H9 (cell line): ENCODE measurements at regions not wholly inside any gene's neighbourhood (a gene's known extent, or its start where the extent isn't known, plus 50 kb on each side); places are given as distances from the start of the nearest gene placed in this dataset.

Experiments
- DNase-seq: peaks from one replicate; pipeline ENCODE4 v3.0.0-alpha.2; 2017
- H2AFZ ChIP-seq: one replicate; pipeline ENCODE4 v1.6.1; 2013; ENCODE audit warnings: mild to moderate bottlenecking, low read length, control low read depth, moderate library complexity
- H2AK5ac ChIP-seq: 2 replicates; pipeline ENCODE4 v1.6.1; 2013; ENCODE audit warnings: low read length, control low read depth, mixed read lengths; ENCODE audit not compliant: insufficient read length
- H2BK120ac ChIP-seq: one replicate; pipeline ENCODE4 v1.6.1; 2013; ENCODE audit warnings: low read depth, mild to moderate bottlenecking, low read length, control low read depth, inconsistent platforms; ENCODE audit not compliant: poor library complexity, severe bottlenecking
- H2BK12ac ChIP-seq: 2 replicates; pipeline ENCODE4 v1.6.1; 2013; ENCODE audit warnings: low read length, control low read depth, mixed read lengths, low read depth; ENCODE audit not compliant: insufficient read length
- H2BK15ac ChIP-seq: 2 replicates; pipeline ENCODE4 v1.6.1; 2013; ENCODE audit warnings: low read depth, low read length, control low read depth
- H2BK20ac ChIP-seq: one replicate; pipeline ENCODE4 v1.6.1; 2013; ENCODE audit warnings: low read depth, mild to moderate bottlenecking, low read length, control low read depth, inconsistent platforms; ENCODE audit not compliant: poor library complexity, severe bottlenecking
- H2BK5ac ChIP-seq: 2 replicates; pipeline ENCODE4 v1.6.1; 2013; ENCODE audit warnings: low read length, control low read depth, mixed read lengths; ENCODE audit not compliant: insufficient read length
- H3K14ac ChIP-seq: 2 replicates; pipeline ENCODE4 v1.6.1; 2013; ENCODE audit warnings: low read length, control low read depth; ENCODE audit not compliant: insufficient read depth
- H3K18ac ChIP-seq: 2 replicates; pipeline ENCODE4 v1.6.1; 2013; ENCODE audit warnings: low read depth, mild to moderate bottlenecking, mixed read lengths, low read length, control low read depth; ENCODE audit not compliant: insufficient read length
- H3K23ac ChIP-seq: 2 replicates; pipeline ENCODE4 v1.6.1; 2013; ENCODE audit warnings: low read length, control low read depth, mixed read lengths, low read depth; ENCODE audit not compliant: insufficient read length
- H3K23me2 ChIP-seq: 2 replicates; pipeline ENCODE4 v1.6.1; 2013; ENCODE audit warnings: low read depth, mild to moderate bottlenecking, mixed read lengths, low read length, control low read depth; ENCODE audit not compliant: insufficient read length, poor library complexity, severe bottlenecking
- H3K27ac ChIP-seq: 2 replicates; pipeline ENCODE4 v1.5.1; 2013; ENCODE audit warnings: low read length, control low read depth, mixed read lengths, low read depth; ENCODE audit not compliant: insufficient read length
- H3K27me3 ChIP-seq: 2 replicates; pipeline ENCODE4 v1.6.1; 2013; ENCODE audit warnings: low read length, control low read depth, inconsistent platforms; ENCODE audit not compliant: insufficient read depth
- H3K4ac ChIP-seq: 2 replicates; pipeline ENCODE4 v1.6.1; 2013; ENCODE audit warnings: low read depth, mild to moderate bottlenecking, control low read depth, inconsistent platforms, low read length, moderate library complexity
- H3K4me1 ChIP-seq: 2 replicates; pipeline ENCODE4 v1.6.1; 2013; ENCODE audit warnings: low read length, control low read depth, inconsistent platforms; ENCODE audit not compliant: insufficient read depth
- H3K4me2 ChIP-seq: 2 replicates; pipeline ENCODE4 v1.6.1; 2013; ENCODE audit warnings: low read length, control low read depth, mixed read lengths; ENCODE audit not compliant: insufficient read length, insufficient read depth
- H3K56ac ChIP-seq: 2 replicates; pipeline ENCODE4 v1.6.1; 2013; ENCODE audit warnings: low read depth, mild to moderate bottlenecking, mixed read lengths, low read length, control low read depth; ENCODE audit not compliant: insufficient read length
- H3K79me1 ChIP-seq: 2 replicates; pipeline ENCODE4 v1.6.1; 2013; ENCODE audit warnings: low read depth, mild to moderate bottlenecking, moderate library complexity, low read length, control low read depth, inconsistent platforms; ENCODE audit not compliant: insufficient read depth, poor library complexity, severe bottlenecking
- H3K79me2 ChIP-seq: 2 replicates; pipeline ENCODE4 v1.6.1; 2013; ENCODE audit warnings: low read length, control low read depth, inconsistent platforms; ENCODE audit not compliant: insufficient read depth
- H3K9ac ChIP-seq: 2 replicates; pipeline ENCODE4 v1.6.1; 2013; ENCODE audit warnings: low read length, control low read depth, mixed read lengths; ENCODE audit not compliant: insufficient read length; ENCODE audit errors: extremely low read depth
- H3K9me3 ChIP-seq: one replicate; pipeline ENCODE4 v1.6.1; 2013; ENCODE audit warnings: low read depth, low read length, inconsistent platforms; ENCODE audit not compliant: control insufficient read depth
- H3T11ph ChIP-seq: one replicate; pipeline ENCODE4 v1.6.1; 2013; ENCODE audit warnings: mild to moderate bottlenecking, low read length, control low read depth, inconsistent platforms
- H4K20me1 ChIP-seq: one replicate; pipeline ENCODE4 v1.6.1; 2013; ENCODE audit not compliant: control insufficient read depth, insufficient read length, insufficient read depth
- H4K5ac ChIP-seq: 2 replicates; pipeline ENCODE4 v1.6.1; 2013; ENCODE audit warnings: low read depth, mild to moderate bottlenecking, mixed read lengths, low read length, control low read depth; ENCODE audit not compliant: insufficient read length
- H4K8ac ChIP-seq: replicated peaks from 2 replicates; pipeline ENCODE4 v1.6.1; 2013; ENCODE audit warnings: low read length, control low read depth, mixed read lengths, low read depth; ENCODE audit not compliant: insufficient read length
- H4K91ac ChIP-seq: 2 replicates; pipeline ENCODE4 v1.6.1; 2013; ENCODE audit warnings: low read depth, mild to moderate bottlenecking, moderate library complexity, mixed read lengths, low read length, control low read depth; ENCODE audit not compliant: insufficient read length
- H3K27ac Mint-ChIP-seq, 3 experiments: 2 replicates in 2 of 3; 3 replicates in 1 of 3; pipeline ENCODE4 v1.8.0; 2020 to 2021; ENCODE audit warnings: mixed read lengths in 3 of 3, mild to moderate bottlenecking in 1 of 3, moderate library complexity in 1 of 3
- H3K27me3 Mint-ChIP-seq: 2 replicates; pipeline ENCODE4 v1.8.0; 2021; ENCODE audit warnings: low read depth, mild to moderate bottlenecking, moderate library complexity, mixed read lengths
- H3K36me3 Mint-ChIP-seq, 3 experiments: 2 replicates in 2 of 3; 3 replicates in 1 of 3; pipeline ENCODE4 v1.8.0; 2020 to 2021; ENCODE audit warnings: low read depth in 3 of 3, mixed read lengths in 3 of 3; ENCODE audit not compliant: insufficient read depth in 1 of 3
- H3K4me1 Mint-ChIP-seq, 2 experiments: 2 replicates each; pipeline ENCODE4 v1.8.0; 2020; ENCODE audit warnings: mixed read lengths in 2 of 2
- H3K4me3 Mint-ChIP-seq, 2 experiments: 2 replicates in 1 of 2; 3 replicates in 1 of 2; pipeline ENCODE4 v1.8.0; 2020 to 2021; ENCODE audit warnings: mild to moderate bottlenecking in 2 of 2, mixed read lengths in 2 of 2, moderate library complexity in 1 of 2
- H3K9me3 Mint-ChIP-seq, 2 experiments: 2 replicates in 1 of 2; 3 replicates in 1 of 2; pipeline ENCODE4 v1.8.0; 2020; ENCODE audit warnings: mild to moderate bottlenecking in 2 of 2, mixed read lengths in 2 of 2, moderate library complexity in 1 of 2
- CTCF ChIP-seq: fragments of 200-600 bp; sonication (generic); conservative IDR thresholded peaks from 3 replicates; pipeline ENCODE4 v1.8.0; 2021; ENCODE audit warnings: antibody characterized with exemption, mild to moderate bottlenecking
- WGBS: extraction: QIAGEN DNeasy Blood & Tissue Kit; methylation state at CpG from one replicate; pipeline ENCODE4 v1.1.7; 2013; ENCODE audit warnings: missing lambda C conversion rate, low lambda C conversion rate, mixed read lengths; ENCODE audit not compliant: insufficient read length; ENCODE audit errors: extremely low coverage; 5-methylcytosine and 5-hydroxymethylcytosine counted together

GRCh38 chrX:112148397-112148796, 65.8 kb upstream of the TRPC5 start:
- WGBS, result no CpG with 5 or more reads among the region's 2 CpGs
- H3K9me3 ChIP-seq, result no peaks in the 10 kb centered on the region
- H4K91ac ChIP-seq, result no peak overlapping the region
- no peak overlapping the region for H2BK12ac ChIP-seq
- no peaks in the 10 kb centered on the region; a peak in 1 of 7 replicates for H3K36me3 Mint-ChIP-seq
- H3K23ac ChIP-seq, result no peak overlapping the region
- no peak overlapping the region for H2AFZ ChIP-seq
- no peak for DNase-seq
- no peak overlapping the region for H2BK120ac ChIP-seq
- no peak overlapping the region for H3K4me2 ChIP-seq
- no peaks in the 10 kb centered on the region for H4K20me1 ChIP-seq
- no peak overlapping the region for H3K4ac ChIP-seq
- H3K56ac ChIP-seq, result no peak overlapping the region
- no peak overlapping the region for H2BK20ac ChIP-seq
- H3K27ac ChIP-seq, result no peak overlapping the region
- peaks cover 6% of the 10 kb centered on the region in 2 experiments for H3K4me1 Mint-ChIP-seq
- no peaks in the 10 kb centered on the region for H3K79me2 ChIP-seq
- no peak overlapping the region for H3T11ph ChIP-seq
- no peak overlapping the region for H2BK5ac ChIP-seq
- H3K4me1 ChIP-seq, result no peaks in the 10 kb centered on the region; the same call in none of the 2 replicates
- H4K5ac ChIP-seq, result no peak overlapping the region
- H3K4me3 Mint-ChIP-seq, result no peak overlapping the region
- no peaks in the 10 kb centered on the region for H3K27me3 Mint-ChIP-seq
- H2AK5ac ChIP-seq, result no peak overlapping the region
- no peak overlapping the region for H2BK15ac ChIP-seq
- no peak overlapping the region for H3K14ac ChIP-seq
- peaks cover 0 to 3% of the 10 kb centered on the region in 2 experiments; a peak in 1 of 5 replicates for H3K9me3 Mint-ChIP-seq
- no peak overlapping the region for H3K27ac Mint-ChIP-seq
- TF ChIP-seq CTCF, result no peak
- H4K8ac ChIP-seq, result no peak overlapping the region
- H3K23me2 ChIP-seq, result no peaks in the 10 kb centered on the region
- no peak overlapping the region for H3K18ac ChIP-seq
- H3K27me3 ChIP-seq, result no peaks in the 10 kb centered on the region
- no peak overlapping the region for H3K9ac ChIP-seq
- H3K79me1 ChIP-seq, result no peaks in the 10 kb centered on the region
